Tibial nerve (tissue), 4 donors: ENCODE measurements at regions not wholly inside any gene's neighbourhood (a gene's known extent, or its start where the extent isn't known, plus 50 kb on each side); places are given as distances from the start of the nearest gene placed in this dataset.
"Not testable (repeated sequence)": the region's sequence is repeated elsewhere in the genome, so short reads cannot be mapped to it uniquely, and the experiment has no call there.

Experiments
- DNase-seq, 2 donors: peaks; one replicate each; pipeline ENCODE4 v3.0.0-alpha.2; 2019; ENCODE audit warnings: low spot score in 2 of 2
- H3K27ac ChIP-seq, 4 donors: fragments of 200-600 bp; sonication (generic) in 3 of 4; one replicate each; pipeline ENCODE4 v1.5.1; 2017 to 2019; ENCODE audit warnings: mild to moderate bottlenecking in 1 of 4
- H3K27me3 ChIP-seq, 2 donors: fragments of 200-600 bp; sonication (generic) in 1 of 2; one replicate each; pipeline versions ENCODE4 v1.5.1 to v1.6.0; 2017 to 2019
- H3K36me3 ChIP-seq, 3 donors: fragments of 200-600 bp; sonication (generic); one replicate each; pipeline ENCODE4 v1.5.1; 2018 to 2019
- H3K4me1 ChIP-seq, 4 donors: fragments of 200-600 bp; sonication (generic) in 3 of 4; one replicate each; pipeline ENCODE4 v1.5.1; 2017 to 2019
- H3K4me3 ChIP-seq, 4 donors: fragments of 200-600 bp; sonication (generic) in 3 of 4; one replicate each; pipeline ENCODE4 v1.5.1; 2017 to 2019; ENCODE audit warnings: mild to moderate bottlenecking in 1 of 4, moderate library complexity in 1 of 4
- H3K9me3 ChIP-seq, 4 donors: fragments of 200-600 bp; sonication (generic) in 3 of 4; one replicate each; pipeline ENCODE4 v1.5.1; 2017 to 2019
- EP300 ChIP-seq, 2 donors: sonication (generic); formaldehyde crosslinking; IDR thresholded peaks; one replicate each; pipeline ENCODE4 v1.6.1; 2017; ENCODE audit warnings: antibody characterized with exemption in 2 of 2, mild to moderate bottlenecking in 1 of 2
- POLR2A ChIP-seq, 2 donors: fragments of 450-650 bp; IDR thresholded peaks; one replicate each; pipeline ENCODE4 v1.6.1; 2017; ENCODE audit warnings: antibody characterized with exemption in 2 of 2, mild to moderate bottlenecking in 2 of 2, moderate library complexity in 2 of 2
- WGBS, 2 donors: methylation state at CpG; one replicate each; pipeline ENCODE4 v1.1.5; 2018; 5-methylcytosine and 5-hydroxymethylcytosine counted together
- TF ChIP-seq, protein P1 (sequence below), 5 experiments: fragments of 200-600 bp in 3 of 5; fragments of 450-650 bp in 2 of 5; sonication (generic) in 3 of 5; IDR thresholded peaks; one replicate each; pipeline ENCODE4 v1.5.1; 2016 to 2019; ENCODE audit warnings: antibody characterized with exemption in 5 of 5, mild to moderate bottlenecking in 3 of 5, moderate library complexity in 2 of 5

DNA sequence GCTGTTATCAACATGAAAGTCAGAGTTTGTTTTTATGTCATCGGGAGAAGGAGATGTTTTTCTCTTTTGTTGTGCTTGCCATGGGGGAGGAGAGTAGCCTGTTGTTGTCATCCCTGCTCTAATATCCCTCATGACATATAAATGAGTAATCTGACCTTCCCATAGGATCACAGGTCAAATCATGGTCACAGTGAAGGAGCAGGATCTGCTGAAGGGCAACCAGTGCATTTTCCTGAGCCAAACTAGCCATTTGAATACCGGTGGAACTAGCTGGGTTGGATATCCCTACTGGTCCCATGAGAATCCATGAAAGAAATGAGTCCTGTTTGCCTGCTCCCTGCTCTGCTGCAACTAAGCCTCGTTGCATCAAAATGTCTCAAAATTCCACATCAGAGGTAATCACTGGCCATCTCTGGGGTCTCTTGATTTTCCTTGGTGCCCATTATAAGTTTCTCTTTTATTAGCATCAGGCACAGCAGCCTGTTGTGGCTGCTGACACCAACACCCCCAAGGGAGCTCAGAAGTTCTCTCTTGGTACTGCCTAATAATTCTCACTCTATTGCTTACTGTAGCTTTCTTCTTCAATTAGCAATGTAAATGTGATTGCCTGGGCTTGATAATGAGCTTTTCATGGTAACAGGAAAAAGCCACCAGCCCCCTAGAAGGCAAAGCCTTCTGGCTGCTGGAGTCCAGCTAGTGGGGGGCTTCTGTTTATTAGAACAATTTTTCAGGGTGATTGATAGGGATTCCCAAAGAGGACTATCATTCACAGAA, 211.4 kb upstream of the ERCC4 start:
- H3K27me3 ChIP-seq = no peaks in the 10 kb centered on the region
- no peak for DNase-seq
- no peak overlapping the region for H3K27ac ChIP-seq
- no peaks in the 10 kb centered on the region for H3K36me3 ChIP-seq
- TF ChIP-seq EP300 (IDR thresholded peaks at IDR 0.05) = no peak
- TF ChIP-seq, protein P1, sequence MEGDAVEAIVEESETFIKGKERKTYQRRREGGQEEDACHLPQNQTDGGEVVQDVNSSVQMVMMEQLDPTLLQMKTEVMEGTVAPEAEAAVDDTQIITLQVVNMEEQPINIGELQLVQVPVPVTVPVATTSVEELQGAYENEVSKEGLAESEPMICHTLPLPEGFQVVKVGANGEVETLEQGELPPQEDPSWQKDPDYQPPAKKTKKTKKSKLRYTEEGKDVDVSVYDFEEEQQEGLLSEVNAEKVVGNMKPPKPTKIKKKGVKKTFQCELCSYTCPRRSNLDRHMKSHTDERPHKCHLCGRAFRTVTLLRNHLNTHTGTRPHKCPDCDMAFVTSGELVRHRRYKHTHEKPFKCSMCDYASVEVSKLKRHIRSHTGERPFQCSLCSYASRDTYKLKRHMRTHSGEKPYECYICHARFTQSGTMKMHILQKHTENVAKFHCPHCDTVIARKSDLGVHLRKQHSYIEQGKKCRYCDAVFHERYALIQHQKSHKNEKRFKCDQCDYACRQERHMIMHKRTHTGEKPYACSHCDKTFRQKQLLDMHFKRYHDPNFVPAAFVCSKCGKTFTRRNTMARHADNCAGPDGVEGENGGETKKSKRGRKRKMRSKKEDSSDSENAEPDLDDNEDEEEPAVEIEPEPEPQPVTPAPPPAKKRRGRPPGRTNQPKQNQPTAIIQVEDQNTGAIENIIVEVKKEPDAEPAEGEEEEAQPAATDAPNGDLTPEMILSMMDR (IDR thresholded peaks at IDR 0.05) = no peak
- TF ChIP-seq POLR2A (IDR thresholded peaks at IDR 0.05) = no peak
- WGBS, 2 donors = 23 to 26% methylated on average over 3 of the region's 3 CpGs
- H3K4me1 ChIP-seq = no peaks in the 10 kb centered on the region
- H3K9me3 ChIP-seq = peaks cover 0 to 33% (median 0%) of the 10 kb centered on the region in 4 donors
- no peak overlapping the region for H3K4me3 ChIP-seq

DNA sequence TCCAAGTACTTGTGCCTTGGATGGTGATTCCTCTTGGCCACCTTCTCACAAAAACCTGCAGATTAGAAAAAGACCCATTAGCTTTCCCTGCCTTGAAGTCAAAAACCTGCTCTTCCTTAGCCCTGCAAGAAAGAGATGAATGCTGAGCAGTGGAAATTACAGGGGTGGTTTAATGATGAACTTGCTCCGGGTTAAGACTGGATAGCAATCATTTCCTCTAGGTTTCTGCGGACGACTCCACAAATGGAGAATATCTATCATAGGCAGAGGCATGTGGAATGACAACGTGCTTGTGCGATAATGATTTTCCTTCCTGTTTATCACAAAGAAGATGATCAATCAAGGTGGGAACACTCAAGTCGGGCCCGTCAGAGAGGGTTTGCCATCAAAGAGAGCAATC, 201.2 kb upstream of the ERCC4 start:
- Histone ChIP-seq H3K36me3 (no peaks in the 10 kb centered on the region), H3K9me3 (peaks cover 0 to 6% (median 0%) of the 10 kb centered on the region in 4 donors), H3K27ac (no peak overlapping the region), H3K4me1 (no peaks in the 10 kb centered on the region), H3K4me3 (no peak overlapping the region), H3K27me3 (no peaks in the 10 kb centered on the region)
- 80 to 89% methylated on average over 7 of the region's 7 CpGs for WGBS, 2 donors
- DNase-seq = no peak
- TF ChIP-seq POLR2A (IDR thresholded peaks at IDR 0.05) = no peak
- TF ChIP-seq, protein P1 (IDR thresholded peaks at IDR 0.05) = no peak
- TF ChIP-seq EP300 (IDR thresholded peaks at IDR 0.05) = no peak

DNA sequence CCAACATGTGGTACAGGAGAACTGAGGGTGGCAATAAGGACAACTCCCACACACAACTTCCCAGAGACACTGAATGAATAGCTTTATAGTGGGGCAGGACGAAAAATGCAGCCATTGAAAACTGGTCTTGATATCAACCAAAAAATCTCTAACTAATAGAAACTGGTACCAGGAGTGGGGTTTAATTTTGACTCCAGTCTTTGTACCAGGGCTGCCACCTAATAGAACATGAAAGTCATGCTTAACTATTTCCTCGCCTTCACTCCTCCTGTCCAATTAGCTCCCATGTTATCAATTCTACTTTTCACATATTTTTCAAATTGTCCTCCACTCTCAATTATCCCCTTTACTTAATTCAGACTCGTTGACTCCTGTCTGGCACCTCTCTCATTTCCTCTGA, 192.0 kb upstream of the ERCC4 start:
- H3K9me3 ChIP-seq = peaks cover 0 to 24% (median 0%) of the 10 kb centered on the region in 4 donors
- 43 to 58% methylated on average over 2 to 3 of the region's 3 CpGs for WGBS, 2 donors
- H3K4me1 ChIP-seq = no peaks in the 10 kb centered on the region
- H3K36me3 ChIP-seq = no peaks in the 10 kb centered on the region
- H3K27ac ChIP-seq = no peak overlapping the region
- no peak for TF ChIP-seq POLR2A (IDR thresholded peaks at IDR 0.05)
- no peak for TF ChIP-seq EP300 (IDR thresholded peaks at IDR 0.05)
- TF ChIP-seq, protein P1 (IDR thresholded peaks at IDR 0.05) = no peak
- no peak for DNase-seq
- no peaks in the 10 kb centered on the region for H3K27me3 ChIP-seq
- H3K4me3 ChIP-seq = no peak overlapping the region

DNA sequence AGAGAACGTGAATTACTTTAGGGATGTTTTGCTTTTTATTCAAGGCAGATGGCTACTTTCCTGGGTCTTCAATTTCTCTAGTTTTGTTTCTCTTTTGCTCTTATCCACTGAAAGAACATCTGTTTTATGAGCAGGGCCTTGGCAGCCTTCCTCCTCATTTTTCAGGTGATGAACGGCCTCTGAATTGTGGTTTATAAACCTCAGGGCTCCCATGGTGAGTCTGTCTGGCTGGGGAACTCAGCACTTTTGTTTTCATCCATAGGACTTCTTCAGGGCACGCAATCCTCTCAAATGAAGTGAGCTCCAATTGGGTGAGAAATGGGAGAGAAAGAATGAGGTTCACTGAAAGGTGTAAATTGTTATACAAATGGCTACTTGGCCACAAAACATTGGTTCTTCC, 186.4 kb upstream of the ERCC4 start:
- H3K4me1 ChIP-seq = no peaks in the 10 kb centered on the region
- no peaks in the 10 kb centered on the region for H3K36me3 ChIP-seq
- no peak for DNase-seq
- no peak overlapping the region for H3K27ac ChIP-seq
- H3K4me3 ChIP-seq = no peak overlapping the region
- 27 to 34% methylated on average over 3 of the region's 3 CpGs for WGBS, 2 donors
- TF ChIP-seq, protein P1 (IDR thresholded peaks at IDR 0.05) = no peak
- TF ChIP-seq POLR2A (IDR thresholded peaks at IDR 0.05) (no peak), EP300 (IDR thresholded peaks at IDR 0.05) (no peak)
- no peaks in the 10 kb centered on the region for H3K27me3 ChIP-seq
- H3K9me3 ChIP-seq = peaks cover 0 to 7% (median 0%) of the 10 kb centered on the region in 4 donors

DNA sequence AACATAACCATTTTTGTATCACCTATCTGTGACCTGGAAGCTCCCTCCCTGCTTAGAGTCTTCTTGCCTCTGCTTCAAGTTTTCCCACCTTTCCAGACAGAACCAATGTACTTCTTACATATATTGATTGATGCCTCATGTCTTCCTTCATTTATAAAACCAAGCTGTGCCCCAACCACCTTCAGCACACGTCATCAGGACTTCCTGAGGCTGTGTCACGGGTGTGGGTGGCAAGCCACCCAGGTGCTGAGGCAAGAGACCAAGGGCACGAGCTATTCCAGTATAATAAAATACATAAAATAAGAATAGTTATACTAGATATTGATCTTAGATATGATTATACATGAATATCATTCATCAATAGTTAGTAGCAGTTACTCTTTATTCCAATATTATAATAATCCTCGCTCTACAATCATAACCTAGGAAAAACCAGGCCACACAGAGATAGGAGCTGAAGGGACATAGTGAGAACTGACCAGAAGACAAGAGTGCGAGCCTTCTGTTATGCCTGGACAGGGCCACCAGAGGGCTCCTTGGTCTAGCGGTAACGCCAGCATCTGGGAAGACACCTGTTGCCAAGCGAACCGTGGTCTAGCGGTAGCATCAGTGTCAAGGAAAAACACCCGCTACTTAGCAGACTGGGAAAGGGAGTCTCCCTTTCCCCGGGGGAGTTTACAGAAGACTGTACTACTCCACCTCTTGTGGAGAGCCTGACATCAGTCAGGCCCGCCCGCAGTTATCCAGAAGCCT, 180.2 kb upstream of the ERCC4 start:
- WGBS, 2 donors = 80 to 86% methylated on average over 11 to 14 of the region's 14 CpGs
- peaks cover 0 to 12% (median 0%) of the 10 kb centered on the region in 4 donors for H3K9me3 ChIP-seq
- not testable (repeated sequence) for H3K27ac ChIP-seq, H3K36me3 ChIP-seq, H3K4me3 ChIP-seq, H3K27me3 ChIP-seq, H3K4me1 ChIP-seq, DNase-seq
